HEK293 (cell line): ENCODE measurements at regions not wholly inside any gene's neighbourhood (a gene's known extent, or its start where the extent isn't known, plus 50 kb on each side); places are given as distances from the start of the nearest gene placed in this dataset.
A peak's percentile ranks its signal among the peaks of the same experiment; 100 is the strongest.

Source experiments
- IKZF3 ChIP-seq: fragments of 450-650 bp; IDR thresholded peaks from 2 replicates; pipeline ENCODE4 v1.5.0; 2018; ENCODE audit warnings: missing biosample characterization, mild to moderate bottlenecking, missing genetic modification characterization, moderate library complexity
- KLF16 ChIP-seq: fragments of 450-650 bp; formaldehyde crosslinking; IDR thresholded peaks from 2 replicates; pipeline ENCODE4 v1.5.1; 2017; ENCODE audit warnings: missing biosample characterization, missing genetic modification characterization
- SP7 ChIP-seq: fragments of 450-650 bp; formaldehyde crosslinking; IDR thresholded peaks from 2 replicates; pipeline ENCODE4 v1.5.1; 2016; ENCODE audit warnings: missing biosample characterization, missing genetic modification characterization
- WT1 ChIP-seq: fragments of 450-650 bp; formaldehyde crosslinking; IDR thresholded peaks from 2 replicates; pipeline ENCODE4 v1.5.1; 2016; ENCODE audit warnings: missing biosample characterization, missing genetic modification characterization
- ZBTB20 ChIP-seq: fragments of 450-650 bp; formaldehyde crosslinking; IDR thresholded peaks from 2 replicates; pipeline ENCODE4 v1.5.1; 2016; ENCODE audit warnings: missing biosample characterization, missing genetic modification characterization
- ZEB2 ChIP-seq: fragments of 450-650 bp; formaldehyde crosslinking; IDR thresholded peaks from 2 replicates; pipeline ENCODE4 v1.5.1; 2016; ENCODE audit warnings: missing biosample characterization, missing genetic modification characterization
- ZFP69B ChIP-seq: fragments of 450-650 bp; formaldehyde crosslinking; IDR thresholded peaks from 2 replicates; pipeline ENCODE4 v1.5.1; 2016; ENCODE audit warnings: missing biosample characterization, missing genetic modification characterization
- ZNF112 ChIP-seq: fragments of 450-650 bp; formaldehyde crosslinking; IDR thresholded peaks from 2 replicates; pipeline ENCODE4 v1.5.0; 2017; ENCODE audit warnings: missing biosample characterization, missing genetic modification characterization
- ZNF221 ChIP-seq: fragments of 450-650 bp; formaldehyde crosslinking; IDR thresholded peaks from 2 replicates; pipeline ENCODE4 v1.5.1; 2017; ENCODE audit warnings: missing biosample characterization, missing genetic modification characterization, borderline replicate concordance
- ZNF223 ChIP-seq: fragments of 450-650 bp; formaldehyde crosslinking; IDR thresholded peaks from 2 replicates; pipeline ENCODE4 v1.5.1; 2016; ENCODE audit warnings: missing biosample characterization, missing genetic modification characterization
- ZNF248 ChIP-seq: fragments of 450-650 bp; formaldehyde crosslinking; IDR thresholded peaks from 2 replicates; pipeline ENCODE4 v1.5.1; 2017; ENCODE audit warnings: missing biosample characterization, missing genetic modification characterization
- ZNF335 ChIP-seq: fragments of 450-650 bp; formaldehyde crosslinking; conservative IDR thresholded peaks from 2 replicates; pipeline ENCODE4 v1.5.1; 2016; ENCODE audit warnings: missing biosample characterization, missing genetic modification characterization
- ZNF366 ChIP-seq: fragments of 450-650 bp; formaldehyde crosslinking; conservative IDR thresholded peaks from 2 replicates; pipeline ENCODE4 v1.5.1; 2016; ENCODE audit warnings: missing biosample characterization, missing genetic modification characterization
- ZNF404 ChIP-seq: fragments of 450-650 bp; formaldehyde crosslinking; IDR thresholded peaks from 2 replicates; pipeline ENCODE4 v1.5.1; 2017; ENCODE audit warnings: missing biosample characterization, missing genetic modification characterization
- ZNF558 ChIP-seq: fragments of 450-650 bp; formaldehyde crosslinking; IDR thresholded peaks from 2 replicates; pipeline ENCODE4 v1.5.1; 2016; ENCODE audit warnings: missing biosample characterization, missing genetic modification characterization
- ZNF623 ChIP-seq: fragments of 450-650 bp; formaldehyde crosslinking; IDR thresholded peaks from 2 replicates; pipeline ENCODE4 v1.5.1; 2016; ENCODE audit warnings: missing biosample characterization, missing genetic modification characterization
- ZNF626 ChIP-seq: fragments of 450-650 bp; sonication (Bioruptor Pico); formaldehyde crosslinking; IDR thresholded peaks from 2 replicates; pipeline ENCODE4 v1.5.1; 2018; ENCODE audit warnings: missing biosample characterization, missing genetic modification characterization, inconsistent platforms
- ZNF660 ChIP-seq: fragments of 450-650 bp; IDR thresholded peaks from 2 replicates; pipeline ENCODE4 v1.5.1; 2018; ENCODE audit warnings: missing biosample characterization, mild to moderate bottlenecking, missing genetic modification characterization
- ZNF701 ChIP-seq: fragments of 450-650 bp; formaldehyde crosslinking; IDR thresholded peaks from 2 replicates; pipeline ENCODE4 v1.5.1; 2016; ENCODE audit warnings: missing biosample characterization, missing genetic modification characterization
- TF ChIP-seq, protein P1 (sequence below): fragments of 450-650 bp; formaldehyde crosslinking; conservative IDR thresholded peaks from 2 replicates; pipeline ENCODE4 v1.5.1; 2016; ENCODE audit warnings: low read depth, missing biosample characterization, missing genetic modification characterization
- TF ChIP-seq, protein P2 (sequence below): fragments of 450-650 bp; formaldehyde crosslinking; IDR thresholded peaks from 2 replicates; pipeline ENCODE4 v1.5.1; 2016; ENCODE audit warnings: missing biosample characterization, missing genetic modification characterization
- TF ChIP-seq, protein P3 (sequence below): fragments of 450-650 bp; formaldehyde crosslinking; IDR thresholded peaks from 2 replicates; pipeline ENCODE4 v1.5.1; 2016; ENCODE audit warnings: missing biosample characterization, missing genetic modification characterization
- TF ChIP-seq, protein P4 (sequence below): fragments of 450-650 bp; formaldehyde crosslinking; IDR thresholded peaks from 2 replicates; pipeline ENCODE4 v1.5.1; 2016; ENCODE audit warnings: missing biosample characterization, missing genetic modification characterization
- TF ChIP-seq, protein P5 (sequence below): fragments of 450-650 bp; IDR thresholded peaks from 2 replicates; pipeline ENCODE4 v1.5.1; 2018; ENCODE audit warnings: missing biosample characterization, mild to moderate bottlenecking, missing genetic modification characterization

DNA sequence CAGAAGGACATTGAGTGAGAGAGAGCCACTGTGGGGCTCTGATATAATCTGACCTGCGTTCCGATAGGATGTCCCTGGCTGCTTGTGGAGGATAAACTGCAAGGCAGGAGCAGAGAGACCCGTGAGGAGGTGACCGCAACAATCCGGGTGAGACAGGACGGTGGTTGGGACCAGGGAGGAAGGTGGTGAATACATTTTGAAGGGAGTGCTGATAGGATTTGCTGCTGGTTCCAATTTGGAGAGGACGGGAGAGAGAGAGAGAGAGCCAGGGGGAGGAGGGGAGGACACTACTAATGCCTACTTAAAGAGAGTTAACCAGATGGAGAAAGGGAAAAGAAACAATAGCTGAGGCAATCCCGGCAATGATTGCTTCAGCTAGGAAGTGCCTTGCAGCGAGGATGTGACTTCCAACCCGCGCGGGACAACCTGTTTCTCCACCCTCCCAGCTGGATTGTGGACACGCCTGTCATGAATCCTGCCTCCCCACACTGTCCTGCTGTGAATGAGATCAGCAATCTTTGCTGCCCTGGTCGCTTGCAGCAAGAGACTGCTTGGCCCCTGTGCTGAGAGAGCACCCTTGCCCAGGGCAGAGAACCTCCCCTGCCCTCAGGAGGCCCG is 199.0 kb upstream of the KCNG1 start (continued):
- TF ChIP-seq ZFP69B (tag by site-specific recombination): peak; percentile 80
- peak; percentile 90 for TF ChIP-seq WT1 (tag by site-specific recombination)
- TF ChIP-seq ZNF701: 0 out of 2 replicates have a peak, but pooled peaks have one; percentile 16
- no peak for TF ChIP-seq ZNF221 (tag by site-specific recombination)
- no peak; the same call in 1 of the 2 replicates for TF ChIP-seq ZNF223 (tag by site-specific recombination)
- TF ChIP-seq ZNF112 (tag by site-specific recombination): no peak
- TF ChIP-seq ZNF623 (tag by site-specific recombination): 0 out of 2 replicates have a peak, but pooled peaks have one; percentile 0
- peak; percentile 73 for TF ChIP-seq ZBTB20 (tag by site-specific recombination)
- TF ChIP-seq, protein P1, sequence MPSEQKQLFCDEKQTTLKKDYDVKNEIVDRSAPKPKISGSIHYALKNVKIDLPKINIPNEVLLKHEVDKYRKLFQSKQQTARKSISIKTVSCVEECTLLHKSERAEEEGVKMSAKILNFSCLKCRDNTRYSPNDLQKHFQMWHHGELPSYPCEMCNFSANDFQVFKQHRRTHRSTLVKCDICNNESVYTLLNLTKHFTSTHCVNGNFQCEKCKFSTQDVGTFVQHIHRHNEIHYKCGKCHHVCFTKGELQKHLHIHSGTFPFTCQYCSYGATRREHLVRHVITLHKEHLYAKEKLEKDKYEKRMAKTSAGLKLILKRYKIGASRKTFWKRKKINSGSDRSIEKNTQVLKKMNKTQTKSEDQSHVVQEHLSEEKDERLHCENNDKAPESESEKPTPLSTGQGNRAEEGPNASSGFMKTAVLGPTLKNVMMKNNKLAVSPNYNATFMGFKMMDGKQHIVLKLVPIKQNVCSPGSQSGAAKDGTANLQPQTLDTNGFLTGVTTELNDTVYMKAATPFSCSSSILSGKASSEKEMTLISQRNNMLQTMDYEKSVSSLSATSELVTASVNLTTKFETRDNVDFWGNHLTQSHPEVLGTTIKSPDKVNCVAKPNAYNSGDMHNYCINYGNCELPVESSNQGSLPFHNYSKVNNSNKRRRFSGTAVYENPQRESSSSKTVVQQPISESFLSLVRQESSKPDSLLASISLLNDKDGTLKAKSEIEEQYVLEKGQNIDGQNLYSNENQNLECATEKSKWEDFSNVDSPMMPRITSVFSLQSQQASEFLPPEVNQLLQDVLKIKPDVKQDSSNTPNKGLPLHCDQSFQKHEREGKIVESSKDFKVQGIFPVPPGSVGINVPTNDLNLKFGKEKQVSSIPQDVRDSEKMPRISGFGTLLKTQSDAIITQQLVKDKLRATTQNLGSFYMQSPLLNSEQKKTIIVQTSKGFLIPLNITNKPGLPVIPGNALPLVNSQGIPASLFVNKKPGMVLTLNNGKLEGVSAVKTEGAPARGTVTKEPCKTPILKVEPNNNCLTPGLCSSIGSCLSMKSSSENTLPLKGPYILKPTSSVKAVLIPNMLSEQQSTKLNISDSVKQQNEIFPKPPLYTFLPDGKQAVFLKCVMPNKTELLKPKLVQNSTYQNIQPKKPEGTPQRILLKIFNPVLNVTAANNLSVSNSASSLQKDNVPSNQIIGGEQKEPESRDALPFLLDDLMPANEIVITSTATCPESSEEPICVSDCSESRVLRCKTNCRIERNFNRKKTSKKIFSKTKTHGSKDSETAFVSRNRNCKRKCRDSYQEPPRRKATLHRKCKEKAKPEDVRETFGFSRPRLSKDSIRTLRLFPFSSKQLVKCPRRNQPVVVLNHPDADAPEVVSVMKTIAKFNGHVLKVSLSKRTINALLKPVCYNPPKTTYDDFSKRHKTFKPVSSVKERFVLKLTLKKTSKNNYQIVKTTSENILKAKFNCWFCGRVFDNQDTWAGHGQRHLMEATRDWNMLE (tag by site-specific recombination): peak; percentile 74
- TF ChIP-seq, protein P2, sequence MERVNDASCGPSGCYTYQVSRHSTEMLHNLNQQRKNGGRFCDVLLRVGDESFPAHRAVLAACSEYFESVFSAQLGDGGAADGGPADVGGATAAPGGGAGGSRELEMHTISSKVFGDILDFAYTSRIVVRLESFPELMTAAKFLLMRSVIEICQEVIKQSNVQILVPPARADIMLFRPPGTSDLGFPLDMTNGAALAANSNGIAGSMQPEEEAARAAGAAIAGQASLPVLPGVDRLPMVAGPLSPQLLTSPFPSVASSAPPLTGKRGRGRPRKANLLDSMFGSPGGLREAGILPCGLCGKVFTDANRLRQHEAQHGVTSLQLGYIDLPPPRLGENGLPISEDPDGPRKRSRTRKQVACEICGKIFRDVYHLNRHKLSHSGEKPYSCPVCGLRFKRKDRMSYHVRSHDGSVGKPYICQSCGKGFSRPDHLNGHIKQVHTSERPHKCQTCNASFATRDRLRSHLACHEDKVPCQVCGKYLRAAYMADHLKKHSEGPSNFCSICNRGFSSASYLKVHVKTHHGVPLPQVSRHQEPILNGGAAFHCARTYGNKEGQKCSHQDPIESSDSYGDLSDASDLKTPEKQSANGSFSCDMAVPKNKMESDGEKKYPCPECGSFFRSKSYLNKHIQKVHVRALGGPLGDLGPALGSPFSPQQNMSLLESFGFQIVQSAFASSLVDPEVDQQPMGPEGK (tag by site-specific recombination): peak; percentile 84
- peak; percentile 51; the same call in 1 of the 2 replicates for TF ChIP-seq IKZF3 (tag by site-specific recombination)
- TF ChIP-seq KLF16 (tag by site-specific recombination): peak; percentile 90
- peak; percentile 76 for TF ChIP-seq ZNF404 (tag by site-specific recombination)
- peak; percentile 81 for TF ChIP-seq SP7 (tag by site-specific recombination)
- TF ChIP-seq, protein P3, sequence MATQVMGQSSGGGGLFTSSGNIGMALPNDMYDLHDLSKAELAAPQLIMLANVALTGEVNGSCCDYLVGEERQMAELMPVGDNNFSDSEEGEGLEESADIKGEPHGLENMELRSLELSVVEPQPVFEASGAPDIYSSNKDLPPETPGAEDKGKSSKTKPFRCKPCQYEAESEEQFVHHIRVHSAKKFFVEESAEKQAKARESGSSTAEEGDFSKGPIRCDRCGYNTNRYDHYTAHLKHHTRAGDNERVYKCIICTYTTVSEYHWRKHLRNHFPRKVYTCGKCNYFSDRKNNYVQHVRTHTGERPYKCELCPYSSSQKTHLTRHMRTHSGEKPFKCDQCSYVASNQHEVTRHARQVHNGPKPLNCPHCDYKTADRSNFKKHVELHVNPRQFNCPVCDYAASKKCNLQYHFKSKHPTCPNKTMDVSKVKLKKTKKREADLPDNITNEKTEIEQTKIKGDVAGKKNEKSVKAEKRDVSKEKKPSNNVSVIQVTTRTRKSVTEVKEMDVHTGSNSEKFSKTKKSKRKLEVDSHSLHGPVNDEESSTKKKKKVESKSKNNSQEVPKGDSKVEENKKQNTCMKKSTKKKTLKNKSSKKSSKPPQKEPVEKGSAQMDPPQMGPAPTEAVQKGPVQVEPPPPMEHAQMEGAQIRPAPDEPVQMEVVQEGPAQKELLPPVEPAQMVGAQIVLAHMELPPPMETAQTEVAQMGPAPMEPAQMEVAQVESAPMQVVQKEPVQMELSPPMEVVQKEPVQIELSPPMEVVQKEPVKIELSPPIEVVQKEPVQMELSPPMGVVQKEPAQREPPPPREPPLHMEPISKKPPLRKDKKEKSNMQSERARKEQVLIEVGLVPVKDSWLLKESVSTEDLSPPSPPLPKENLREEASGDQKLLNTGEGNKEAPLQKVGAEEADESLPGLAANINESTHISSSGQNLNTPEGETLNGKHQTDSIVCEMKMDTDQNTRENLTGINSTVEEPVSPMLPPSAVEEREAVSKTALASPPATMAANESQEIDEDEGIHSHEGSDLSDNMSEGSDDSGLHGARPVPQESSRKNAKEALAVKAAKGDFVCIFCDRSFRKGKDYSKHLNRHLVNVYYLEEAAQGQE (tag by site-specific recombination): no peak
- TF ChIP-seq ZNF558 (tag by site-specific recombination): peak; percentile 93
- peak; percentile 55; the same call in 1 of the 2 replicates for TF ChIP-seq ZNF660 (tag by site-specific recombination)
- TF ChIP-seq, protein P4, sequence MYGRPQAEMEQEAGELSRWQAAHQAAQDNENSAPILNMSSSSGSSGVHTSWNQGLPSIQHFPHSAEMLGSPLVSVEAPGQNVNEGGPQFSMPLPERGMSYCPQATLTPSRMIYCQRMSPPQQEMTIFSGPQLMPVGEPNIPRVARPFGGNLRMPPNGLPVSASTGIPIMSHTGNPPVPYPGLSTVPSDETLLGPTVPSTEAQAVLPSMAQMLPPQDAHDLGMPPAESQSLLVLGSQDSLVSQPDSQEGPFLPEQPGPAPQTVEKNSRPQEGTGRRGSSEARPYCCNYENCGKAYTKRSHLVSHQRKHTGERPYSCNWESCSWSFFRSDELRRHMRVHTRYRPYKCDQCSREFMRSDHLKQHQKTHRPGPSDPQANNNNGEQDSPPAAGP (tag by site-specific recombination): peak; percentile 77
- TF ChIP-seq ZNF626 (tag by site-specific recombination): no peak
- no peak for TF ChIP-seq ZNF248 (tag by site-specific recombination)
- TF ChIP-seq, protein P5, sequence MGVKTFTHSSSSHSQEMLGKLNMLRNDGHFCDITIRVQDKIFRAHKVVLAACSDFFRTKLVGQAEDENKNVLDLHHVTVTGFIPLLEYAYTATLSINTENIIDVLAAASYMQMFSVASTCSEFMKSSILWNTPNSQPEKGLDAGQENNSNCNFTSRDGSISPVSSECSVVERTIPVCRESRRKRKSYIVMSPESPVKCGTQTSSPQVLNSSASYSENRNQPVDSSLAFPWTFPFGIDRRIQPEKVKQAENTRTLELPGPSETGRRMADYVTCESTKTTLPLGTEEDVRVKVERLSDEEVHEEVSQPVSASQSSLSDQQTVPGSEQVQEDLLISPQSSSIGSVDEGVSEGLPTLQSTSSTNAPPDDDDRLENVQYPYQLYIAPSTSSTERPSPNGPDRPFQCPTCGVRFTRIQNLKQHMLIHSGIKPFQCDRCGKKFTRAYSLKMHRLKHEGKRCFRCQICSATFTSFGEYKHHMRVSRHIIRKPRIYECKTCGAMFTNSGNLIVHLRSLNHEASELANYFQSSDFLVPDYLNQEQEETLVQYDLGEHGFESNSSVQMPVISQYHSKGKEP: no peak
- TF ChIP-seq ZEB2: peak; percentile 77
- TF ChIP-seq ZNF366: peak; percentile 58
- peak; percentile 76 for TF ChIP-seq ZNF335
